SK-N-SH treated with all-trans-retinoic acid at 6 μM for 48 hours (cell line): ENCODE measurements at regions not wholly inside any gene's neighbourhood (a gene's known extent, or its start where the extent isn't known, plus 50 kb on each side); places are given as distances from the start of the nearest gene placed in this dataset.

Source experiments
- ATAC-seq: fragments of 200-7000 bp; cut with Tn5 transposase; 3 replicates; pipeline ENCODE4 v1.9.1; 2020; ENCODE audit warnings: mild to moderate bottlenecking, moderate library complexity
- ARNTL ChIP-seq: fragments of 450-650 bp; formaldehyde crosslinking; IDR thresholded peaks from 2 replicates; pipeline ENCODE4 v1.5.0; 2020; ENCODE audit warnings: low read depth, mild to moderate bottlenecking, moderate library complexity, borderline replicate concordance
- CSDC2 ChIP-seq: fragments of 250-450 bp; sonication (Bioruptor Pico); IDR thresholded peaks from 2 replicates; pipeline ENCODE4 v1.5.0; 2020; ENCODE audit warnings: mild to moderate bottlenecking, moderate library complexity
- CSRNP3 ChIP-seq: fragments of 250-450 bp; sonication (Bioruptor Pico); IDR thresholded peaks from 2 replicates; pipeline ENCODE4 v1.5.1; 2021; ENCODE audit warnings: mild to moderate bottlenecking, moderate library complexity
- ESRRG ChIP-seq: fragments of 250-450 bp; sonication (Bioruptor Pico); IDR thresholded peaks from 2 replicates; pipeline ENCODE4 v1.6.1; 2021; ENCODE audit warnings: mild to moderate bottlenecking
- GLIS3 ChIP-seq: fragments of 250-450 bp; sonication (Bioruptor Pico); IDR thresholded peaks from 2 replicates; pipeline ENCODE4 v1.5.0; 2020; ENCODE audit warnings: mild to moderate bottlenecking, moderate library complexity
- ISL1 ChIP-seq: fragments of 250-450 bp; sonication (Bioruptor Pico); IDR thresholded peaks from 2 replicates; pipeline ENCODE4 v2.1.2; 2022; ENCODE audit warnings: mild to moderate bottlenecking, moderate library complexity
- OSR1 ChIP-seq: fragments of 250-450 bp; sonication (Bioruptor Pico); IDR thresholded peaks from 2 replicates; pipeline ENCODE4 v1.8.0; 2022; ENCODE audit warnings: moderate library complexity, mild to moderate bottlenecking, inconsistent platforms
- PPARA ChIP-seq: fragments of 250-450 bp; sonication (Bioruptor Pico); IDR thresholded peaks from 2 replicates; pipeline ENCODE4 v1.5.0; 2020; ENCODE audit warnings: mild to moderate bottlenecking, borderline replicate concordance
- RARB ChIP-seq: fragments of 250-450 bp; sonication (Bioruptor Pico); IDR thresholded peaks from 2 replicates; pipeline ENCODE4 v1.8.0; 2021; ENCODE audit warnings: mild to moderate bottlenecking, moderate library complexity
- SNAI2 ChIP-seq: fragments of 250-450 bp; sonication (Bioruptor Pico); IDR thresholded peaks from 2 replicates; pipeline ENCODE4 v1.5.0; 2020; ENCODE audit warnings: mild to moderate bottlenecking, moderate library complexity
- TCF4 ChIP-seq: fragments of 250-450 bp; sonication (Bioruptor Pico); IDR thresholded peaks from 2 replicates; pipeline ENCODE4 v1.8.0; 2021; ENCODE audit warnings: mild to moderate bottlenecking, moderate library complexity, borderline replicate concordance
- TOX ChIP-seq: fragments of 250-450 bp; sonication (Bioruptor Pico); IDR thresholded peaks from 2 replicates; pipeline ENCODE4 v1.8.0; 2021; ENCODE audit warnings: mild to moderate bottlenecking, moderate library complexity, borderline replicate concordance
- ZC3H10 ChIP-seq: fragments of 250-450 bp; sonication (Bioruptor Pico); IDR thresholded peaks from 2 replicates; pipeline ENCODE4 v1.5.1; 2021; ENCODE audit warnings: mild to moderate bottlenecking, moderate library complexity
- ZFP3 ChIP-seq: fragments of 250-450 bp; sonication (Bioruptor Pico); IDR thresholded peaks from 2 replicates; pipeline ENCODE4 v1.5.0; 2020; ENCODE audit warnings: mild to moderate bottlenecking, moderate library complexity
- ZNF70 ChIP-seq: fragments of 450-650 bp; formaldehyde crosslinking; IDR thresholded peaks from 2 replicates; pipeline ENCODE4 v1.5.0; 2020; ENCODE audit warnings: mild to moderate bottlenecking, moderate library complexity
- ZNF8 ChIP-seq: fragments of 450-650 bp; formaldehyde crosslinking; IDR thresholded peaks from 2 replicates; pipeline ENCODE4 v1.5.0; 2020; ENCODE audit warnings: mild to moderate bottlenecking, moderate library complexity
- TF ChIP-seq, protein P1 (sequence below): fragments of 250-450 bp; sonication (Bioruptor Pico); IDR thresholded peaks from 2 replicates; pipeline ENCODE4 v1.8.0; 2021; ENCODE audit warnings: low read depth, mild to moderate bottlenecking, moderate library complexity, borderline replicate concordance
- TF ChIP-seq, protein P2 (sequence below): fragments of 250-450 bp; sonication (Bioruptor Pico); IDR thresholded peaks from 2 replicates; pipeline ENCODE4 v1.8.0; 2020; ENCODE audit warnings: mild to moderate bottlenecking, moderate library complexity, borderline replicate concordance
- TF ChIP-seq, protein P3 (sequence below): fragments of 250-450 bp; sonication (Bioruptor Pico); IDR thresholded peaks from 2 replicates; pipeline ENCODE4 v1.5.0; 2020; ENCODE audit warnings: mild to moderate bottlenecking, moderate library complexity
- TF ChIP-seq, protein P4 (sequence below): fragments of 250-450 bp; sonication (Bioruptor Pico); IDR thresholded peaks from 2 replicates; pipeline ENCODE4 v1.5.1; 2020; ENCODE audit warnings: low read depth, mild to moderate bottlenecking, moderate library complexity

GRCh38 chr18:38792731-38793130, 1227.1 kb upstream of the CELF4 start:
- ATAC-seq = no peak
- TF ChIP-seq ARNTL (CRISPR knock-in tag) (no peak), CSDC2 (no peak), OSR1 (CRISPR knock-in tag) (no peak), PPARA (CRISPR knock-in tag) (no peak), GLIS3 (no peak)
- TF ChIP-seq, all 23 proteins: peak for 0

GRCh38 chr18:38790786-38791185, 1225.2 kb upstream of the CELF4 start:
- no peak for TF ChIP-seq ZNF70 (CRISPR knock-in tag)
- no peak for TF ChIP-seq ESRRG (CRISPR knock-in tag)
- TF ChIP-seq, protein P1, sequence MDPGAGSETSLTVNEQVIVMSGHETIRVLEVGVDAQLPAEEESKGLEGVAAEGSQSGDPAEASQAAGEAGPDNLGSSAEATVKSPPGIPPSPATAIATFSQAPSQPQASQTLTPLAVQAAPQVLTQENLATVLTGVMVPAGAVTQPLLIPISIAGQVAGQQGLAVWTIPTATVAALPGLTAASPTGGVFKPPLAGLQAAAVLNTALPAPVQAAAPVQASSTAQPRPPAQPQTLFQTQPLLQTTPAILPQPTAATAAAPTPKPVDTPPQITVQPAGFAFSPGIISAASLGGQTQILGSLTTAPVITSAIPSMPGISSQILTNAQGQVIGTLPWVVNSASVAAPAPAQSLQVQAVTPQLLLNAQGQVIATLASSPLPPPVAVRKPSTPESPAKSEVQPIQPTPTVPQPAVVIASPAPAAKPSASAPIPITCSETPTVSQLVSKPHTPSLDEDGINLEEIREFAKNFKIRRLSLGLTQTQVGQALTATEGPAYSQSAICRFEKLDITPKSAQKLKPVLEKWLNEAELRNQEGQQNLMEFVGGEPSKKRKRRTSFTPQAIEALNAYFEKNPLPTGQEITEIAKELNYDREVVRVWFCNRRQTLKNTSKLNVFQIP (CRISPR knock-in tag) = no peak
- TF ChIP-seq, protein P2, sequence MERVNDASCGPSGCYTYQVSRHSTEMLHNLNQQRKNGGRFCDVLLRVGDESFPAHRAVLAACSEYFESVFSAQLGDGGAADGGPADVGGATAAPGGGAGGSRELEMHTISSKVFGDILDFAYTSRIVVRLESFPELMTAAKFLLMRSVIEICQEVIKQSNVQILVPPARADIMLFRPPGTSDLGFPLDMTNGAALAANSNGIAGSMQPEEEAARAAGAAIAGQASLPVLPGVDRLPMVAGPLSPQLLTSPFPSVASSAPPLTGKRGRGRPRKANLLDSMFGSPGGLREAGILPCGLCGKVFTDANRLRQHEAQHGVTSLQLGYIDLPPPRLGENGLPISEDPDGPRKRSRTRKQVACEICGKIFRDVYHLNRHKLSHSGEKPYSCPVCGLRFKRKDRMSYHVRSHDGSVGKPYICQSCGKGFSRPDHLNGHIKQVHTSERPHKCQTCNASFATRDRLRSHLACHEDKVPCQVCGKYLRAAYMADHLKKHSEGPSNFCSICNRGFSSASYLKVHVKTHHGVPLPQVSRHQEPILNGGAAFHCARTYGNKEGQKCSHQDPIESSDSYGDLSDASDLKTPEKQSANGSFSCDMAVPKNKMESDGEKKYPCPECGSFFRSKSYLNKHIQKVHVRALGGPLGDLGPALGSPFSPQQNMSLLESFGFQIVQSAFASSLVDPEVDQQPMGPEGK (CRISPR knock-in tag) = no peak
- no peak for TF ChIP-seq PPARA (CRISPR knock-in tag)
- TF ChIP-seq, protein P3, sequence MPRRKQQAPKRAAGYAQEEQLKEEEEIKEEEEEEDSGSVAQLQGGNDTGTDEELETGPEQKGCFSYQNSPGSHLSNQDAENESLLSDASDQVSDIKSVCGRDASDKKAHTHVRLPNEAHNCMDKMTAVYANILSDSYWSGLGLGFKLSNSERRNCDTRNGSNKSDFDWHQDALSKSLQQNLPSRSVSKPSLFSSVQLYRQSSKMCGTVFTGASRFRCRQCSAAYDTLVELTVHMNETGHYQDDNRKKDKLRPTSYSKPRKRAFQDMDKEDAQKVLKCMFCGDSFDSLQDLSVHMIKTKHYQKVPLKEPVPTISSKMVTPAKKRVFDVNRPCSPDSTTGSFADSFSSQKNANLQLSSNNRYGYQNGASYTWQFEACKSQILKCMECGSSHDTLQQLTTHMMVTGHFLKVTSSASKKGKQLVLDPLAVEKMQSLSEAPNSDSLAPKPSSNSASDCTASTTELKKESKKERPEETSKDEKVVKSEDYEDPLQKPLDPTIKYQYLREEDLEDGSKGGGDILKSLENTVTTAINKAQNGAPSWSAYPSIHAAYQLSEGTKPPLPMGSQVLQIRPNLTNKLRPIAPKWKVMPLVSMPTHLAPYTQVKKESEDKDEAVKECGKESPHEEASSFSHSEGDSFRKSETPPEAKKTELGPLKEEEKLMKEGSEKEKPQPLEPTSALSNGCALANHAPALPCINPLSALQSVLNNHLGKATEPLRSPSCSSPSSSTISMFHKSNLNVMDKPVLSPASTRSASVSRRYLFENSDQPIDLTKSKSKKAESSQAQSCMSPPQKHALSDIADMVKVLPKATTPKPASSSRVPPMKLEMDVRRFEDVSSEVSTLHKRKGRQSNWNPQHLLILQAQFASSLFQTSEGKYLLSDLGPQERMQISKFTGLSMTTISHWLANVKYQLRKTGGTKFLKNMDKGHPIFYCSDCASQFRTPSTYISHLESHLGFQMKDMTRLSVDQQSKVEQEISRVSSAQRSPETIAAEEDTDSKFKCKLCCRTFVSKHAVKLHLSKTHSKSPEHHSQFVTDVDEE (CRISPR knock-in tag) = no peak
- no peak for TF ChIP-seq TCF4 (CRISPR knock-in tag)
- no peak for TF ChIP-seq SNAI2 (CRISPR knock-in tag)
- ATAC-seq = no peak

DNA sequence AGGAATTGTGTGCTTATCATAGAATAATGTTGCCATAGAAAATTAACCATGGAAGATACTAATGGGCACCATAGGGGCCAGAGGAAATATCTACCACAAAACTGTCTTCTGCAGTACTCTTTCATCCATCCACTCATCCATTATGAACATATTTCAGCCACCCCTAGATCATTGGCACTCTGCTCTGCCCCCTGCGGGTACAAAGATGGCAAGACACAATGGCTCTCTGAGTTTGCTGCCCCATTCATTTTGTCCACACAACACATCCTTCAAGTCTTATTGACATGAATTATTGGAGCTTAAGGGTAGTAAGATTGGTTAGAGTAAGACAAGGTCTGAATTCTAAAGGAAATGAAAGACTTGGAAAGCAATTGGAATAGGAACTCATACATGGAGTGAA, 1224.7 kb upstream of the CELF4 start:
- no peak for ATAC-seq
- no peak for TF ChIP-seq SNAI2 (CRISPR knock-in tag)
- no peak for TF ChIP-seq TOX (CRISPR knock-in tag)
- TF ChIP-seq ZNF8 (CRISPR knock-in tag) = no peak
- no peak for TF ChIP-seq ARNTL (CRISPR knock-in tag)
- no peak for TF ChIP-seq RARB (CRISPR knock-in tag)
- no peak for TF ChIP-seq GLIS3
- TF ChIP-seq CSDC2 = no peak
- TF ChIP-seq, protein P1 (CRISPR knock-in tag) = no peak
- TF ChIP-seq ZC3H10 (CRISPR knock-in tag) = no peak
- TF ChIP-seq, protein P3 (CRISPR knock-in tag) = no peak
- TF ChIP-seq ZFP3 (CRISPR knock-in tag) = no peak
- no peak for TF ChIP-seq PPARA (CRISPR knock-in tag)
- TF ChIP-seq, protein P2 (CRISPR knock-in tag) = no peak
- TF ChIP-seq ZNF70 (CRISPR knock-in tag) = no peak
- TF ChIP-seq ESRRG (CRISPR knock-in tag) = no peak
- no peak for TF ChIP-seq OSR1 (CRISPR knock-in tag)
- no peak for TF ChIP-seq ISL1 (CRISPR knock-in tag)
- TF ChIP-seq, protein P4, sequence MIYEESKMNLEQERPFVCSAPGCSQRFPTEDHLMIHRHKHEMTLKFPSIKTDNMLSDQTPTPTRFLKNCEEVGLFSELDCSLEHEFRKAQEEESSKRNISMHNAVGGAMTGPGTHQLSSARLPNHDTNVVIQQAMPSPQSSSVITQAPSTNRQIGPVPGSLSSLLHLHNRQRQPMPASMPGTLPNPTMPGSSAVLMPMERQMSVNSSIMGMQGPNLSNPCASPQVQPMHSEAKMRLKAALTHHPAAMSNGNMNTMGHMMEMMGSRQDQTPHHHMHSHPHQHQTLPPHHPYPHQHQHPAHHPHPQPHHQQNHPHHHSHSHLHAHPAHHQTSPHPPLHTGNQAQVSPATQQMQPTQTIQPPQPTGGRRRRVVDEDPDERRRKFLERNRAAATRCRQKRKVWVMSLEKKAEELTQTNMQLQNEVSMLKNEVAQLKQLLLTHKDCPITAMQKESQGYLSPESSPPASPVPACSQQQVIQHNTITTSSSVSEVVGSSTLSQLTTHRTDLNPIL = no peak
- no peak for TF ChIP-seq CSRNP3 (CRISPR knock-in tag)
